ENCODE measurements at regions not wholly inside any gene's neighbourhood (a gene's known extent, or its start where the extent isn't known, plus 50 kb on each side); places are given as distances from the start of the nearest gene placed in this dataset.

- TF ChIP-seq ZFX (IDR thresholded peaks at IDR 0.05) (no peak), EZH2 (IDR thresholded peaks at IDR 0.05) (no peak)
- TF ChIP-seq, protein P1, sequence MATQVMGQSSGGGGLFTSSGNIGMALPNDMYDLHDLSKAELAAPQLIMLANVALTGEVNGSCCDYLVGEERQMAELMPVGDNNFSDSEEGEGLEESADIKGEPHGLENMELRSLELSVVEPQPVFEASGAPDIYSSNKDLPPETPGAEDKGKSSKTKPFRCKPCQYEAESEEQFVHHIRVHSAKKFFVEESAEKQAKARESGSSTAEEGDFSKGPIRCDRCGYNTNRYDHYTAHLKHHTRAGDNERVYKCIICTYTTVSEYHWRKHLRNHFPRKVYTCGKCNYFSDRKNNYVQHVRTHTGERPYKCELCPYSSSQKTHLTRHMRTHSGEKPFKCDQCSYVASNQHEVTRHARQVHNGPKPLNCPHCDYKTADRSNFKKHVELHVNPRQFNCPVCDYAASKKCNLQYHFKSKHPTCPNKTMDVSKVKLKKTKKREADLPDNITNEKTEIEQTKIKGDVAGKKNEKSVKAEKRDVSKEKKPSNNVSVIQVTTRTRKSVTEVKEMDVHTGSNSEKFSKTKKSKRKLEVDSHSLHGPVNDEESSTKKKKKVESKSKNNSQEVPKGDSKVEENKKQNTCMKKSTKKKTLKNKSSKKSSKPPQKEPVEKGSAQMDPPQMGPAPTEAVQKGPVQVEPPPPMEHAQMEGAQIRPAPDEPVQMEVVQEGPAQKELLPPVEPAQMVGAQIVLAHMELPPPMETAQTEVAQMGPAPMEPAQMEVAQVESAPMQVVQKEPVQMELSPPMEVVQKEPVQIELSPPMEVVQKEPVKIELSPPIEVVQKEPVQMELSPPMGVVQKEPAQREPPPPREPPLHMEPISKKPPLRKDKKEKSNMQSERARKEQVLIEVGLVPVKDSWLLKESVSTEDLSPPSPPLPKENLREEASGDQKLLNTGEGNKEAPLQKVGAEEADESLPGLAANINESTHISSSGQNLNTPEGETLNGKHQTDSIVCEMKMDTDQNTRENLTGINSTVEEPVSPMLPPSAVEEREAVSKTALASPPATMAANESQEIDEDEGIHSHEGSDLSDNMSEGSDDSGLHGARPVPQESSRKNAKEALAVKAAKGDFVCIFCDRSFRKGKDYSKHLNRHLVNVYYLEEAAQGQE (IDR thresholded peaks at IDR 0.05; ENCODE audit: low read depth) = no peak
These were observed 575.6 kb downstream of the ADCYAP1 start (continued) for GRCh38 chr18:1480309-1480708.

DNA sequence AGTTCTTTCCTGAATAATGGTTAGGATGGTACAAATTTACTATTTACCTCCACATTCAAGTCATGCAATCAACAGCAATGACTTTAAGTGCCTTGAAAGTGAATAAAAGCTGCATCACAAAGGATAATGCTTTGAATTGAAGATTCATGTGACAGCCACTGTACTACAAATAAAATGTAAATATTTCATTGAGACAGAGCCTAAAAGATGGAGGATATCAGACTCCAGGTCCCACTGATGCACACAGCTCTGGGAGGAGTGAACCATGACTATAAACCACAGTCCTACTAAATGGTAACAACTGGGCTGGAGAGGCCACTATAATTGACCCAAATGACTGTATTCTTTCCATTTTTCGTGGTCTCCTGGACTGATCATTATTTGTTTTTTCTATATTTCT, 576.9 kb downstream of the ADCYAP1 start:
- intact Hi-C loops (cut with micrococcal nuclease) = no loop called here
- Histone ChIP-seq H3K4me1 (ENCODE audit: control insufficient read depth in 1 of 2, insufficient read depth in 2 of 2, low read length in 2 of 2) (no peaks in the 10 kb centered on the region), H3K4me2 (ENCODE audit: low read length) (no peak overlapping the region), H4K20me1 (ENCODE audit: insufficient read depth) (no peaks in the 10 kb centered on the region), H3K27ac (ENCODE audit: low read depth, low read length) (no peak overlapping the region), H3K79me2 (ENCODE audit: insufficient read depth, low read length) (no peaks in the 10 kb centered on the region), H3K9me2 (ENCODE audit: insufficient read depth) (no peaks in the 10 kb centered on the region), H3K9ac (ENCODE audit: low read length) (no peak overlapping the region), H3K9me3 (ENCODE audit: control insufficient read depth in 1 of 2, insufficient read depth in 1 of 2, low read depth in 1 of 2, low read length in 2 of 2) (no peaks in the 10 kb centered on the region), H3K27me3 (ENCODE audit: insufficient read depth, low read length) (peaks cover 7% of the 10 kb centered on the region; the same call in 1 of the 2 replicates), H2AFZ (ENCODE audit: low read depth, low read length, poor library complexity, severe bottlenecking) (no peak overlapping the region), H3K36me3 (ENCODE audit: control insufficient read depth in 1 of 2, insufficient read depth in 2 of 2, low read length in 2 of 2) (no peaks in the 10 kb centered on the region), H3K4me3 (replicated peaks in 1 of 2; ENCODE audit: low read depth in 1 of 2, low read length in 2 of 2) (no peak overlapping the region)
- no peak for ATAC-seq
- ChIA-PET POLR2A (no interaction called here), RAD21 (ENCODE audit: low non-redundant PET in 1 of 2, low total read pairs in 2 of 2, uncharacterized antibody in 2 of 2, unreplicated experiment in 2 of 2) (no interaction called here), CTCF (no interaction called here)
- no peak for DNase-seq (ENCODE audit: low read depth, low spot score)
- BruUV-seq (replicated peaks) = no TSS peak
- TF ChIP-seq EZH2 (IDR thresholded peaks at IDR 0.05) = no peak
- no peak for TF ChIP-seq EGR1 (IDR thresholded peaks at IDR 0.05; ENCODE audit: low read depth)
- TF ChIP-seq POLR2A (IDR thresholded peaks at IDR 0.05; ENCODE audit: borderline replicate concordance, extremely low read depth, insufficient read depth, insufficient read length) = no peak
- TF ChIP-seq, protein P1 (IDR thresholded peaks at IDR 0.05; ENCODE audit: low read depth) = no peak
- TF ChIP-seq SIN3A (IDR thresholded peaks at IDR 0.05; ENCODE audit: low read depth) = no peak
- TF ChIP-seq ZFX (IDR thresholded peaks at IDR 0.05) = no peak
- no peak for TF ChIP-seq SRF (IDR thresholded peaks at IDR 0.05; ENCODE audit: low read depth)
- no peak for TF ChIP-seq TCF7L2 (IDR thresholded peaks at IDR 0.05; ENCODE audit: borderline replicate concordance, extremely low read depth, insufficient read depth, insufficient read length)
- no peak for TF ChIP-seq YY1 (IDR thresholded peaks at IDR 0.05; ENCODE audit: extremely low read depth, insufficient replicate concordance, low read depth, low read length)
- TF ChIP-seq, protein P2, sequence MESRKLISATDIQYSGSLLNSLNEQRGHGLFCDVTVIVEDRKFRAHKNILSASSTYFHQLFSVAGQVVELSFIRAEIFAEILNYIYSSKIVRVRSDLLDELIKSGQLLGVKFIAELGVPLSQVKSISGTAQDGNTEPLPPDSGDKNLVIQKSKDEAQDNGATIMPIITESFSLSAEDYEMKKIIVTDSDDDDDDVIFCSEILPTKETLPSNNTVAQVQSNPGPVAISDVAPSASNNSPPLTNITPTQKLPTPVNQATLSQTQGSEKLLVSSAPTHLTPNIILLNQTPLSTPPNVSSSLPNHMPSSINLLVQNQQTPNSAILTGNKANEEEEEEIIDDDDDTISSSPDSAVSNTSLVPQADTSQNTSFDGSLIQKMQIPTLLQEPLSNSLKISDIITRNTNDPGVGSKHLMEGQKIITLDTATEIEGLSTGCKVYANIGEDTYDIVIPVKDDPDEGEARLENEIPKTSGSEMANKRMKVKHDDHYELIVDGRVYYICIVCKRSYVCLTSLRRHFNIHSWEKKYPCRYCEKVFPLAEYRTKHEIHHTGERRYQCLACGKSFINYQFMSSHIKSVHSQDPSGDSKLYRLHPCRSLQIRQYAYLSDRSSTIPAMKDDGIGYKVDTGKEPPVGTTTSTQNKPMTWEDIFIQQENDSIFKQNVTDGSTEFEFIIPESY (IDR thresholded peaks at IDR 0.05; ENCODE audit: extremely low read depth, insufficient replicate concordance, low read length) = no peak
- TF ChIP-seq CEBPB (IDR thresholded peaks at IDR 0.05; ENCODE audit: low read depth) = no peak
- TF ChIP-seq, protein P3, sequence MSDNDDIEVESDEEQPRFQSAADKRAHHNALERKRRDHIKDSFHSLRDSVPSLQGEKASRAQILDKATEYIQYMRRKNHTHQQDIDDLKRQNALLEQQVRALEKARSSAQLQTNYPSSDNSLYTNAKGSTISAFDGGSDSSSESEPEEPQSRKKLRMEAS (IDR thresholded peaks at IDR 0.05) = no peak
- TF ChIP-seq, protein P4, sequence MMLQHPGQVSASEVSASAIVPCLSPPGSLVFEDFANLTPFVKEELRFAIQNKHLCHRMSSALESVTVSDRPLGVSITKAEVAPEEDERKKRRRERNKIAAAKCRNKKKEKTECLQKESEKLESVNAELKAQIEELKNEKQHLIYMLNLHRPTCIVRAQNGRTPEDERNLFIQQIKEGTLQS (IDR thresholded peaks at IDR 0.05) = no peak
- TF ChIP-seq EZH2phosphoT487 (IDR thresholded peaks at IDR 0.05; ENCODE audit: borderline replicate concordance) = no peak
- no peak for TF ChIP-seq CBX3 (IDR thresholded peaks at IDR 0.05; ENCODE audit: low read depth)
- no peak for TF ChIP-seq RAD21 (IDR thresholded peaks at IDR 0.05; ENCODE audit: low read depth)
- no peak for TF ChIP-seq ELF1 (IDR thresholded peaks at IDR 0.05; ENCODE audit: borderline replicate concordance, low read depth)
